GM12801 (cell line): ENCODE measurements at regions not wholly inside any gene's neighbourhood (a gene's known extent, or its start where the extent isn't known, plus 50 kb on each side); places are given as distances from the start of the nearest gene placed in this dataset.

Experiments
- CTCF ChIP-seq: IDR thresholded peaks from one replicate; pipeline ENCODE4 v1.5.1; 2011; ENCODE audit warnings: control low read depth; ENCODE audit not compliant: insufficient read length; ENCODE audit errors: extremely low read depth

- no peak for TF ChIP-seq CTCF
Observed at GRCh38 chr4:170414961-170415360, 325.2 kb upstream of the AADAT start.

- no peak for TF ChIP-seq CTCF
Observed at GRCh38 chr4:170414360-170414759, 324.6 kb upstream of the AADAT start.

- no peak for TF ChIP-seq CTCF
Observed at GRCh38 chr4:170413951-170414350, 324.2 kb upstream of the AADAT start.

- no peak for TF ChIP-seq CTCF
Observed at GRCh38 chr4:170400361-170400760, 310.6 kb upstream of the AADAT start.

- no peak for TF ChIP-seq CTCF
Observed at GRCh38 chr4:170399581-170400293, 310.0 kb upstream of the AADAT start.

- no peak for TF ChIP-seq CTCF
Observed at GRCh38 chr4:170398218-170398617, 308.5 kb upstream of the AADAT start.

GRCh38 chr4:170395773-170396172 lies 306.0 kb upstream of the AADAT start:
- TF ChIP-seq CTCF: no peak
